ENCODE measurements at regions not wholly inside any gene's neighbourhood (a gene's known extent, or its start where the extent isn't known, plus 50 kb on each side); places are given as distances from the start of the nearest gene placed in this dataset.

GRCh38 chr1:82485591-82486369 is 685.0 kb downstream of the ADGRL2 start:
- peak; percentile 18 for DNase-seq (ENCODE audit: low spot score)
- peak; percentile 84 for ATAC-seq
- no peaks in the 10 kb centered on the region for H3K9me3 Mint-ChIP-seq
- ChIA-PET POLR2A (no interaction called here), CTCF (no interaction called here)
- H3K4me1 Mint-ChIP-seq = peaks cover 42% of the 10 kb centered on the region
- H3K27ac Mint-ChIP-seq = peak overlapping the region; percentile 92
- no peaks in the 10 kb centered on the region for H3K27me3 Mint-ChIP-seq (ENCODE audit: low read depth)
- H3K4me3 Mint-ChIP-seq = peak overlapping the region; percentile 24
- H3K36me3 Mint-ChIP-seq = no peaks in the 10 kb centered on the region
- TF ChIP-seq ZMAT4 (CRISPR knock-in tag; IDR thresholded peaks at IDR 0.05) (no peak), TP53 (CRISPR knock-in tag; IDR thresholded peaks at IDR 0.05) (no peak)

GRCh38 chr1:82483146-82483545 is 682.4 kb downstream of the ADGRL2 start:
- ChIA-PET CTCF (no interaction called here), POLR2A (no interaction called here)
- H3K4me3 Mint-ChIP-seq = no peak overlapping the region
- no peaks in the 10 kb centered on the region for H3K36me3 Mint-ChIP-seq
- ATAC-seq = peak; percentile 45
- H3K4me1 Mint-ChIP-seq = peaks cover 42% of the 10 kb centered on the region
- no peak for DNase-seq (ENCODE audit: low spot score)
- no peaks in the 10 kb centered on the region for H3K27me3 Mint-ChIP-seq (ENCODE audit: low read depth)
- TF ChIP-seq, protein P1, sequence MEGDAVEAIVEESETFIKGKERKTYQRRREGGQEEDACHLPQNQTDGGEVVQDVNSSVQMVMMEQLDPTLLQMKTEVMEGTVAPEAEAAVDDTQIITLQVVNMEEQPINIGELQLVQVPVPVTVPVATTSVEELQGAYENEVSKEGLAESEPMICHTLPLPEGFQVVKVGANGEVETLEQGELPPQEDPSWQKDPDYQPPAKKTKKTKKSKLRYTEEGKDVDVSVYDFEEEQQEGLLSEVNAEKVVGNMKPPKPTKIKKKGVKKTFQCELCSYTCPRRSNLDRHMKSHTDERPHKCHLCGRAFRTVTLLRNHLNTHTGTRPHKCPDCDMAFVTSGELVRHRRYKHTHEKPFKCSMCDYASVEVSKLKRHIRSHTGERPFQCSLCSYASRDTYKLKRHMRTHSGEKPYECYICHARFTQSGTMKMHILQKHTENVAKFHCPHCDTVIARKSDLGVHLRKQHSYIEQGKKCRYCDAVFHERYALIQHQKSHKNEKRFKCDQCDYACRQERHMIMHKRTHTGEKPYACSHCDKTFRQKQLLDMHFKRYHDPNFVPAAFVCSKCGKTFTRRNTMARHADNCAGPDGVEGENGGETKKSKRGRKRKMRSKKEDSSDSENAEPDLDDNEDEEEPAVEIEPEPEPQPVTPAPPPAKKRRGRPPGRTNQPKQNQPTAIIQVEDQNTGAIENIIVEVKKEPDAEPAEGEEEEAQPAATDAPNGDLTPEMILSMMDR (IDR thresholded peaks at IDR 0.05) = no peak
- TF ChIP-seq TEAD4 (CRISPR knock-in tag; IDR thresholded peaks at IDR 0.05) (no peak), ZNF281 (CRISPR knock-in tag; IDR thresholded peaks at IDR 0.05) (no peak), ZMAT4 (CRISPR knock-in tag; IDR thresholded peaks at IDR 0.05) (no peak), ESRRA (CRISPR knock-in tag; IDR thresholded peaks at IDR 0.05; ENCODE audit: borderline replicate concordance) (no peak), EMX1 (CRISPR knock-in tag; IDR thresholded peaks at IDR 0.05) (no peak)
- H3K9me3 Mint-ChIP-seq = no peaks in the 10 kb centered on the region
- no peak overlapping the region for H3K27ac Mint-ChIP-seq

GRCh38 chr1:82478916-82479315 is 678.2 kb downstream of the ADGRL2 start:
- ATAC-seq (no peak), DNase-seq (ENCODE audit: low spot score) (no peak)
- peaks cover 11% of the 10 kb centered on the region for H3K36me3 Mint-ChIP-seq
- H3K27ac Mint-ChIP-seq = no peak overlapping the region
- ChIA-PET POLR2A (no interaction called here), CTCF (no interaction called here)
- H3K4me3 Mint-ChIP-seq = no peak overlapping the region
- TF ChIP-seq, protein P2, sequence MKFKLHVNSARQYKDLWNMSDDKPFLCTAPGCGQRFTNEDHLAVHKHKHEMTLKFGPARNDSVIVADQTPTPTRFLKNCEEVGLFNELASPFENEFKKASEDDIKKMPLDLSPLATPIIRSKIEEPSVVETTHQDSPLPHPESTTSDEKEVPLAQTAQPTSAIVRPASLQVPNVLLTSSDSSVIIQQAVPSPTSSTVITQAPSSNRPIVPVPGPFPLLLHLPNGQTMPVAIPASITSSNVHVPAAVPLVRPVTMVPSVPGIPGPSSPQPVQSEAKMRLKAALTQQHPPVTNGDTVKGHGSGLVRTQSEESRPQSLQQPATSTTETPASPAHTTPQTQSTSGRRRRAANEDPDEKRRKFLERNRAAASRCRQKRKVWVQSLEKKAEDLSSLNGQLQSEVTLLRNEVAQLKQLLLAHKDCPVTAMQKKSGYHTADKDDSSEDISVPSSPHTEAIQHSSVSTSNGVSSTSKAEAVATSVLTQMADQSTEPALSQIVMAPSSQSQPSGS (CRISPR knock-in tag; IDR thresholded peaks at IDR 0.05; ENCODE audit: borderline replicate concordance, low read depth) = no peak
- TF ChIP-seq NFE2L1 (CRISPR knock-in tag; IDR thresholded peaks at IDR 0.05) (no peak), ZNF416 (CRISPR knock-in tag; IDR thresholded peaks at IDR 0.05) (no peak), OVOL2 (CRISPR knock-in tag; IDR thresholded peaks at IDR 0.05; ENCODE audit: borderline replicate concordance) (no peak), TP53 (CRISPR knock-in tag; IDR thresholded peaks at IDR 0.05) (no peak), NFATC4 (CRISPR knock-in tag; IDR thresholded peaks at IDR 0.05) (no peak), PRRX2 (CRISPR knock-in tag; IDR thresholded peaks at IDR 0.05) (no peak), ZNF263 (CRISPR knock-in tag; IDR thresholded peaks at IDR 0.05; ENCODE audit: low read depth) (no peak)
- TF ChIP-seq, protein P3, sequence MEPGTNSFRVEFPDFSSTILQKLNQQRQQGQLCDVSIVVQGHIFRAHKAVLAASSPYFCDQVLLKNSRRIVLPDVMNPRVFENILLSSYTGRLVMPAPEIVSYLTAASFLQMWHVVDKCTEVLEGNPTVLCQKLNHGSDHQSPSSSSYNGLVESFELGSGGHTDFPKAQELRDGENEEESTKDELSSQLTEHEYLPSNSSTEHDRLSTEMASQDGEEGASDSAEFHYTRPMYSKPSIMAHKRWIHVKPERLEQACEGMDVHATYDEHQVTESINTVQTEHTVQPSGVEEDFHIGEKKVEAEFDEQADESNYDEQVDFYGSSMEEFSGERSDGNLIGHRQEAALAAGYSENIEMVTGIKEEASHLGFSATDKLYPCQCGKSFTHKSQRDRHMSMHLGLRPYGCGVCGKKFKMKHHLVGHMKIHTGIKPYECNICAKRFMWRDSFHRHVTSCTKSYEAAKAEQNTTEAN (CRISPR knock-in tag; IDR thresholded peaks at IDR 0.05) = no peak
- TF ChIP-seq, protein P4, sequence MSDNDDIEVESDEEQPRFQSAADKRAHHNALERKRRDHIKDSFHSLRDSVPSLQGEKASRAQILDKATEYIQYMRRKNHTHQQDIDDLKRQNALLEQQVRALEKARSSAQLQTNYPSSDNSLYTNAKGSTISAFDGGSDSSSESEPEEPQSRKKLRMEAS (CRISPR knock-in tag; IDR thresholded peaks at IDR 0.05) = no peak
- TF ChIP-seq, protein P5, sequence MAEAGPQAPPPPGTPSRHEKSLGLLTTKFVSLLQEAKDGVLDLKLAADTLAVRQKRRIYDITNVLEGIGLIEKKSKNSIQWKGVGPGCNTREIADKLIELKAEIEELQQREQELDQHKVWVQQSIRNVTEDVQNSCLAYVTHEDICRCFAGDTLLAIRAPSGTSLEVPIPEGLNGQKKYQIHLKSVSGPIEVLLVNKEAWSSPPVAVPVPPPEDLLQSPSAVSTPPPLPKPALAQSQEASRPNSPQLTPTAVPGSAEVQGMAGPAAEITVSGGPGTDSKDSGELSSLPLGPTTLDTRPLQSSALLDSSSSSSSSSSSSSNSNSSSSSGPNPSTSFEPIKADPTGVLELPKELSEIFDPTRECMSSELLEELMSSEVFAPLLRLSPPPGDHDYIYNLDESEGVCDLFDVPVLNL (CRISPR knock-in tag; IDR thresholded peaks at IDR 0.05; ENCODE audit: borderline replicate concordance, low read depth) = no peak
- no peaks in the 10 kb centered on the region for H3K27me3 Mint-ChIP-seq (ENCODE audit: low read depth)
- H3K9me3 Mint-ChIP-seq = peaks cover 14% of the 10 kb centered on the region
- peaks cover 10% of the 10 kb centered on the region; the same call in 1 of the 2 replicates for H3K4me1 Mint-ChIP-seq
